ENCODE measurements at regions not wholly inside any gene's neighbourhood (a gene's known extent, or its start where the extent isn't known, plus 50 kb on each side); places are given as distances from the start of the nearest gene placed in this dataset.

DNA sequence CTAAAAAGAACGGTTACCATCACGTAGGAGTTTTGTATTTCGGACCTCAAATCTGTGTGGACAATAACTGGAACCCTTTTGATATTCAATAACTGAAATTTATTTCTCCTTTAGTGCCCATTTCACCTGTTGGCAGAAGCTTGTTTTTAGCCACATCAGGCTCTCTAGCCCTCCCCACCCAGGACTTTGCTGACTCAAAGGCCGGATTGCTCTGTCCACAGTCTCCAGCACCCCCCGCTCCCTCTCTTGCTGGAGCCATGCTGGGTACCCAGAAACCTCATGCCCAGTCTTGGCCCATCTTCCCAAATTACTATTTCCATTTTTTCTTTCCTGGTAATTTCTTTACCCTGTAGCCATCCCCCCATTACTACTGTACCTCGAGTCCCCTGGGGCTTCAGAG, 55.8 kb upstream of the DUSP22 start:
- Histone ChIP-seq H3K18ac (ENCODE audit: insufficient read length, low read depth, low read length) (no peak overlapping the region), H2AFZ (ENCODE audit: low read length) (no peak overlapping the region), H2BK15ac (ENCODE audit: low read depth, low read length) (no peak overlapping the region), H3K23ac (ENCODE audit: insufficient read length, low read depth, low read length) (no peak overlapping the region), H3K14ac (ENCODE audit: insufficient read depth, low read length) (no peak overlapping the region), H2BK20ac (ENCODE audit: low read depth, low read length, poor library complexity, severe bottlenecking) (no peak overlapping the region), H3K27me3 (ENCODE audit: insufficient read depth, low read length) (no peaks in the 10 kb centered on the region), H2BK5ac (ENCODE audit: insufficient read length, low read length) (no peak overlapping the region), H4K20me1 (ENCODE audit: control insufficient read depth, insufficient read depth, insufficient read length) (no peaks in the 10 kb centered on the region), H2BK12ac (ENCODE audit: insufficient read length, low read depth, low read length) (no peak overlapping the region), H3K9ac (ENCODE audit: extremely low read depth, insufficient read length, low read length) (no peak overlapping the region), H2BK120ac (ENCODE audit: low read depth, low read length, poor library complexity, severe bottlenecking) (no peak overlapping the region), H3K56ac (ENCODE audit: insufficient read length, low read depth, low read length) (no peak overlapping the region), H3K4me1 (ENCODE audit: insufficient read depth, low read length) (peaks cover 13% of the 10 kb centered on the region; the same call in 1 of the 2 replicates), H3K4me2 (ENCODE audit: insufficient read depth, insufficient read length, low read length) (no peak overlapping the region), H3K79me2 (ENCODE audit: insufficient read depth, low read length) (no peaks in the 10 kb centered on the region), H4K8ac (replicated peaks; ENCODE audit: insufficient read length, low read depth, low read length) (no peak overlapping the region), H3K27ac (ENCODE audit: insufficient read length, low read depth, low read length) (no peak overlapping the region), H4K5ac (ENCODE audit: insufficient read length, low read depth, low read length) (no peak overlapping the region), H3K9me3 (ENCODE audit: control insufficient read depth, low read depth, low read length) (no peaks in the 10 kb centered on the region), H3K4ac (ENCODE audit: low read depth, low read length) (no peak overlapping the region), H3K79me1 (ENCODE audit: insufficient read depth, low read depth, low read length, poor library complexity, severe bottlenecking) (no peaks in the 10 kb centered on the region), H4K91ac (ENCODE audit: insufficient read length, low read depth, low read length) (no peak overlapping the region), H3K23me2 (ENCODE audit: insufficient read length, low read depth, low read length, poor library complexity, severe bottlenecking) (no peaks in the 10 kb centered on the region), H3T11ph (ENCODE audit: low read length) (no peak overlapping the region), H2AK5ac (ENCODE audit: insufficient read length, low read length) (no peak overlapping the region)
- Mint-ChIP-seq H3K9me3 (peaks cover 4 to 5% of the 10 kb centered on the region in 2 experiments; a peak in 3 of 5 replicates), H3K4me1 (peaks cover 32 to 33% of the 10 kb centered on the region in 2 experiments), H3K27ac (no peak overlapping the region), H3K27me3 (ENCODE audit: low read depth) (peaks cover 2% of the 10 kb centered on the region; the same call in 1 of the 2 replicates), H3K36me3 (ENCODE audit: insufficient read depth in 1 of 3, low read depth in 3 of 3) (no peaks in the 10 kb centered on the region; a peak in 1 of 7 replicates), H3K4me3 (peak overlapping the region in 1 of 2 experiments; percentile 53; a peak in 1 of 5 replicates)
- TF ChIP-seq, protein P1, sequence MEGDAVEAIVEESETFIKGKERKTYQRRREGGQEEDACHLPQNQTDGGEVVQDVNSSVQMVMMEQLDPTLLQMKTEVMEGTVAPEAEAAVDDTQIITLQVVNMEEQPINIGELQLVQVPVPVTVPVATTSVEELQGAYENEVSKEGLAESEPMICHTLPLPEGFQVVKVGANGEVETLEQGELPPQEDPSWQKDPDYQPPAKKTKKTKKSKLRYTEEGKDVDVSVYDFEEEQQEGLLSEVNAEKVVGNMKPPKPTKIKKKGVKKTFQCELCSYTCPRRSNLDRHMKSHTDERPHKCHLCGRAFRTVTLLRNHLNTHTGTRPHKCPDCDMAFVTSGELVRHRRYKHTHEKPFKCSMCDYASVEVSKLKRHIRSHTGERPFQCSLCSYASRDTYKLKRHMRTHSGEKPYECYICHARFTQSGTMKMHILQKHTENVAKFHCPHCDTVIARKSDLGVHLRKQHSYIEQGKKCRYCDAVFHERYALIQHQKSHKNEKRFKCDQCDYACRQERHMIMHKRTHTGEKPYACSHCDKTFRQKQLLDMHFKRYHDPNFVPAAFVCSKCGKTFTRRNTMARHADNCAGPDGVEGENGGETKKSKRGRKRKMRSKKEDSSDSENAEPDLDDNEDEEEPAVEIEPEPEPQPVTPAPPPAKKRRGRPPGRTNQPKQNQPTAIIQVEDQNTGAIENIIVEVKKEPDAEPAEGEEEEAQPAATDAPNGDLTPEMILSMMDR (conservative IDR thresholded peaks at IDR 0.05), result no peak
- DNase-seq, result no peak
- no CpG with 5 or more reads among the region's 6 CpGs for WGBS (ENCODE audit: extremely low coverage, insufficient read length, low lambda C conversion rate)
